ENCODE measurements at regions not wholly inside any gene's neighbourhood (a gene's known extent, or its start where the extent isn't known, plus 50 kb on each side); places are given as distances from the start of the nearest gene placed in this dataset.

DNA sequence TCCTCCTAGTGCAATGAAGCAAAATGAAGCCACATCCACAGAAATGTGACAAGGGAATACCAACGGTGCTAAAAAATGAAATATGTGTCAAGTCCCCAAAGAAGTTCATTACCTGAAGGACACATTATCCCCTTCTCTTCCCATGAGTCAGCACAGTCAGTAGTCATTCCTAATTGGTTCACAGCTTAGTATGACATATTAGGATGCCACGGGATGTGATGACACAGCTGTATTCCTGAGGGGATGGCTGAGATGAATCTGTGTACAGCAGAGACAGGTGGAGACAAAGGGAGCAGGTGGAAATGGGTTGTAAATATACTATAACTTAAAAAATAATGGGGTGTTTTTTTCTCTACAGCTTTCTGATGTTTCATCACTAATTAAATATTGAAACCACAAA, 273.4 kb downstream of the ARRDC4 start:
- no peaks in the 10 kb centered on the region for H3K4me1 ChIP-seq
- H3K27ac ChIP-seq = no peak overlapping the region
- H3K36me3 ChIP-seq (ENCODE audit: low read depth, missing control alignments) = no peaks in the 10 kb centered on the region
- intact Hi-C loops (cut with DNase I; ENCODE audit: low total_unique reads) = no loop called here
- TF ChIP-seq POLR2A (IDR thresholded peaks at IDR 0.05) = no peak
- TF ChIP-seq, protein P1, sequence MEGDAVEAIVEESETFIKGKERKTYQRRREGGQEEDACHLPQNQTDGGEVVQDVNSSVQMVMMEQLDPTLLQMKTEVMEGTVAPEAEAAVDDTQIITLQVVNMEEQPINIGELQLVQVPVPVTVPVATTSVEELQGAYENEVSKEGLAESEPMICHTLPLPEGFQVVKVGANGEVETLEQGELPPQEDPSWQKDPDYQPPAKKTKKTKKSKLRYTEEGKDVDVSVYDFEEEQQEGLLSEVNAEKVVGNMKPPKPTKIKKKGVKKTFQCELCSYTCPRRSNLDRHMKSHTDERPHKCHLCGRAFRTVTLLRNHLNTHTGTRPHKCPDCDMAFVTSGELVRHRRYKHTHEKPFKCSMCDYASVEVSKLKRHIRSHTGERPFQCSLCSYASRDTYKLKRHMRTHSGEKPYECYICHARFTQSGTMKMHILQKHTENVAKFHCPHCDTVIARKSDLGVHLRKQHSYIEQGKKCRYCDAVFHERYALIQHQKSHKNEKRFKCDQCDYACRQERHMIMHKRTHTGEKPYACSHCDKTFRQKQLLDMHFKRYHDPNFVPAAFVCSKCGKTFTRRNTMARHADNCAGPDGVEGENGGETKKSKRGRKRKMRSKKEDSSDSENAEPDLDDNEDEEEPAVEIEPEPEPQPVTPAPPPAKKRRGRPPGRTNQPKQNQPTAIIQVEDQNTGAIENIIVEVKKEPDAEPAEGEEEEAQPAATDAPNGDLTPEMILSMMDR (IDR thresholded peaks at IDR 0.05) = no peak
- WGBS, 2 donors = 76 to 78% methylated on average over 2 of the region's 2 CpGs
- H3K4me3 ChIP-seq = no peak overlapping the region
- H3K9me3 ChIP-seq = no peaks in the 10 kb centered on the region
- DNase-seq = no peak
- H3K27me3 ChIP-seq = no peaks in the 10 kb centered on the region

DNA sequence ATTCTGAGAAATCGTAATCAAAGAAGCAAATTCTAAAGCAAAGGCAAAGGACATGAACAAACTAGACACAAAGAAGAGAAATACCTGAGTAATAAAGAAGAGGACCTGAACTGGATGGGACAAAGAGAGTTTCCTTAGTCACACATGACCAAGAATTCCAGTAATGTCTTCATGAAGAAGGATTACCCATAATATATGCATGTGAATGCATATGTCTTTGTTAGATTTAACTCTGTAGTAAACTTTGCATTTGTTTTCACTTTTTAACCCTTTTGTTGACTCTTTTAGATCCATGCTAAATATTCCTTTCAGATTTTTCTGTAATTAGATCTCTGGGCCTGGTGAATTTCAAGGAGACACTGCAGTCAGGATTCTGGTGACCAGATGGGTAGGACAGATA, 279.8 kb downstream of the ARRDC4 start:
- Histone ChIP-seq H3K36me3 (ENCODE audit: low read depth, missing control alignments) (no peaks in the 10 kb centered on the region), H3K27me3 (no peaks in the 10 kb centered on the region), H3K4me1 (no peaks in the 10 kb centered on the region), H3K27ac (no peak overlapping the region), H3K9me3 (no peaks in the 10 kb centered on the region), H3K4me3 (no peak overlapping the region)
- TF ChIP-seq, protein P1 (IDR thresholded peaks at IDR 0.05) = no peak
- TF ChIP-seq POLR2A (IDR thresholded peaks at IDR 0.05) = no peak
- 0 to 4% methylated on average over 1 of the region's 1 CpG for WGBS, 2 donors
- no peak for DNase-seq
- intact Hi-C loops (cut with DNase I; ENCODE audit: low total_unique reads) = no loop called here

DNA sequence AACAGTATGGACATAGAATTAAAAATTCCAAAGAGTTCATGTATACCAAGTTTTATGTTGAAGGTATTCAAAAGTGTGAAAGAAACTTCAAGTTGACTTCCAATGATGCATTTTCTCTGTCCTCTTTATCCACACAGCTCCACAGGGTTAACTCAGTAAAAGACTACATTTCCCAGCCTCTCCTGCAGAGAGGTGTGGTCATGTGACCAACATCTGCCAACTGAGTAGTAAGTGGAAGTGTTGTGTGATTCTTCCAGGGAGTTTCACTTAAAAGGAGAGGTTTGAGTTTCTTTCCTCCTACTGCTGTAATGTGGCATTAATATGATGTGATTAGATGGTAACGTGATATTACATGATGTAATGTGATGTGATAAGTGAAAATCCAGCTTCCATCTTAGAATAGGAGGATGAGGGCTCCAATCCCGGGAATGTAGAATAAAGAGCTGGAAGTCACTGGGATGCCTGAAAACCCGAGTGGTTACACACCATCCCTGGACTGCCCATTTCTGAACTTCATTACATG, 280.6 kb downstream of the ARRDC4 start:
- no peak for TF ChIP-seq POLR2A (IDR thresholded peaks at IDR 0.05)
- TF ChIP-seq, protein P1 (IDR thresholded peaks at IDR 0.05) = no peak

DNA sequence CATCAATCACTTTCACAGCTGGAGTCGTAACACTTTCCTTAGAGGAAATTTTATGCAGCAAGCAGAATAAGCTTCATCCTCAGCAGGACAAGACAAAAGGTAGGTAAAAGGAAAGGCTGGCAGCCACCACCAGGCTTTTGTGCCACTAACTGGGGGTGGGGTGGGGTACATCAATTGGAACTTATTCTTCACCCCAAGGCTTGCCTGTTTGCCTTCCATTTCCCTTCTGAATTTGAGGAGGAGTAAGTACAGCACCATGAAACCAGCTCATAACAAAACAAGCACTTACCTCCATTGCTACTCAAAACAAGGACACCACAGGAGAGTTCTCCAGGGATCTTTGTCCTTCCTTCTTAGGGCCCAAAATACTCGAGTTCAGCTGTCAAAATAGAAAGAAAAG, 296.8 kb downstream of the ARRDC4 start:
- TF ChIP-seq, protein P1 (IDR thresholded peaks at IDR 0.05) = no peak
- no peak for TF ChIP-seq POLR2A (IDR thresholded peaks at IDR 0.05)
- H3K4me3 ChIP-seq = no peak overlapping the region
- intact Hi-C loops (cut with DNase I; ENCODE audit: low total_unique reads) = no loop called here
- 28 to 41% methylated on average over 2 of the region's 2 CpGs for WGBS, 2 donors
- no peaks in the 10 kb centered on the region for H3K9me3 ChIP-seq
- H3K27ac ChIP-seq = no peak overlapping the region
- H3K36me3 ChIP-seq (ENCODE audit: low read depth, missing control alignments) = no peaks in the 10 kb centered on the region
- H3K27me3 ChIP-seq = no peaks in the 10 kb centered on the region
- no peaks in the 10 kb centered on the region for H3K4me1 ChIP-seq
- no peak for DNase-seq

More for the DNA sequence above, 280.6 kb downstream of the ARRDC4 start:
- 81 to 86% methylated on average over 3 of the region's 3 CpGs for WGBS, 2 donors
- Histone ChIP-seq H3K27ac (no peak overlapping the region), H3K27me3 (no peaks in the 10 kb centered on the region), H3K9me3 (no peaks in the 10 kb centered on the region), H3K4me1 (no peaks in the 10 kb centered on the region), H3K4me3 (no peak overlapping the region), H3K36me3 (ENCODE audit: low read depth, missing control alignments) (no peaks in the 10 kb centered on the region)
- DNase-seq = no peak
- intact Hi-C loops (cut with DNase I; ENCODE audit: low total_unique reads) = no loop called here

DNA sequence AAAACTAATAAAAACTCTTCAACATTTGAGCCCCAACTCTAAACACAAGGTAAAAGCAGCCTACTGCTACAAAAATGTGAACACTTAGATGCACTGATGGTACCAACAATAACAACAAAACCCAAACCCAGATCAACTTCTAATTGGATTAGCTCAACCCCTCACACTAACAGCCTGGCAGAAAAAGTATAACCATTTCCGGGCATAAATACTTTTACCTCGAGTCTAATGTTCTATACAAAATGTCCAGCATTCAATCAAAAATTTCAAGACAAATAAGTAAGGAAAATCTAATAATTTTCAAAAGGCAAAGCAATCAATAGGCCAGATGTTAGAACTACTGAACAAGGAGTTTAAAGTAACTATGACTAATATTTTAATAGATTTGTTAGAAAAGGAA, 303.3 kb downstream of the ARRDC4 start:
- H3K27me3 ChIP-seq = no peaks in the 10 kb centered on the region
- no peaks in the 10 kb centered on the region for H3K9me3 ChIP-seq
- no peak overlapping the region for H3K4me3 ChIP-seq
- no peak for DNase-seq
- intact Hi-C loops (cut with DNase I; ENCODE audit: low total_unique reads) = no loop called here
- no peak for TF ChIP-seq POLR2A (IDR thresholded peaks at IDR 0.05)
- TF ChIP-seq, protein P1 (IDR thresholded peaks at IDR 0.05) = no peak
- H3K36me3 ChIP-seq (ENCODE audit: low read depth, missing control alignments) = no peaks in the 10 kb centered on the region
- 86 to 89% methylated on average over 2 of the region's 2 CpGs for WGBS, 2 donors
- H3K27ac ChIP-seq = no peak overlapping the region
- no peaks in the 10 kb centered on the region for H3K4me1 ChIP-seq
